Endothelial cell of umbilical vein (primary cell): ENCODE measurements at regions not wholly inside any gene's neighbourhood (a gene's known extent, or its start where the extent isn't known, plus 50 kb on each side); places are given as distances from the start of the nearest gene placed in this dataset.

Experiments used
- BruUV-seq: library from RNA; stranded (reverse); fragments of 400-500 nt; replicated peaks from 2 replicates; lab custom pipeline; 2021; lab: Mats Ljungman, UMichigan
- CTCF ChIA-PET: fragments of 300-600, 350-600 bp; sonication (Branson Sonifier 250); formaldehyde crosslinking; loops from one replicate; lab custom pipeline; 2021; ENCODE audit warnings: antibody characterized with exemption, inconsistent platforms; lab: Charles Lee
- POLR2A ChIA-PET: fragments of 300-600, 350-600 bp; sonication (Branson Sonifier 250); formaldehyde crosslinking; loops from one replicate; lab custom pipeline; 2021; ENCODE audit warnings: antibody characterized with exemption, inconsistent platforms; lab: Charles Lee
- DNase-seq: peaks from one replicate; pipeline ENCODE4 v3.0.0-alpha.2; 2011; ENCODE audit warnings: low read depth, low spot score
- FAIRE-seq: peaks from 2 replicates; lab custom pipeline; 2011; peaks lifted over from hg19 to GRCh38; lab: Jason Lieb, UNC
- H2AFZ ChIP-seq: 2 replicates; pipeline ENCODE4 v1.6.0; 2012; ENCODE audit warnings: low read depth, low read length, control low read depth, inconsistent platforms
- H3K27ac ChIP-seq: 2 replicates; pipeline ENCODE4 v1.5.1; 2011; ENCODE audit warnings: low read depth, mild to moderate bottlenecking, control low read depth, low read length, moderate library complexity; ENCODE audit not compliant: insufficient read depth
- H3K27me3 ChIP-seq, 2 experiments: 2 replicates each; pipeline versions ENCODE4 v1.6.0 to v1.6.1; 2011; ENCODE audit warnings: low read length in 2 of 2, mixed read lengths in 1 of 2; ENCODE audit not compliant: control insufficient read depth in 2 of 2, insufficient read depth in 2 of 2
- H3K36me3 ChIP-seq, 2 experiments: 2 replicates in 1 of 2; 3 replicates in 1 of 2; pipeline ENCODE4 v1.5.1; 2011; ENCODE audit warnings: low read length in 2 of 2, mild to moderate bottlenecking in 1 of 2, moderate library complexity in 1 of 2; ENCODE audit not compliant: control insufficient read depth in 2 of 2, insufficient read depth in 2 of 2; ENCODE audit errors: extremely low read depth in 1 of 2
- H3K4me1 ChIP-seq: 3 replicates; pipeline ENCODE4 v1.5.1; 2011; ENCODE audit warnings: mild to moderate bottlenecking, low read length; ENCODE audit not compliant: control insufficient read depth, insufficient read depth; ENCODE audit errors: extremely low read depth
- H3K4me2 ChIP-seq: 2 replicates; pipeline ENCODE4 v1.6.1; 2011; ENCODE audit warnings: low read length, control low read depth, mixed read lengths; ENCODE audit not compliant: insufficient read depth
- H3K4me3 ChIP-seq, 3 experiments: fragments of 200-600 bp in 1 of 3; sonication (generic), shearing (Covaris generic) in 1 of 3; replicated peaks in 1 of 3; 2 replicates each; pipeline ENCODE4 v1.5.1; 2011 to 2016; ENCODE audit warnings: control low read depth in 3 of 3, low read length in 3 of 3, mild to moderate bottlenecking in 2 of 3, inconsistent platforms in 1 of 3, low read depth in 1 of 3, moderate library complexity in 1 of 3; ENCODE audit not compliant: insufficient read depth in 1 of 3
- H3K79me2 ChIP-seq: 2 replicates; pipeline ENCODE4 v1.6.0; 2012; ENCODE audit warnings: low read length, inconsistent platforms; ENCODE audit not compliant: control insufficient read depth, insufficient read depth
- H3K9ac ChIP-seq: replicated peaks from 2 replicates; pipeline ENCODE3; 2011; ENCODE audit warnings: low read length, control low read depth; ENCODE audit not compliant: insufficient read depth; ENCODE audit errors: extremely low read depth
- H3K9me1 ChIP-seq: replicated peaks from 3 replicates; pipeline ENCODE4 v1.6.0; 2011; ENCODE audit warnings: mild to moderate bottlenecking, low read length; ENCODE audit not compliant: control insufficient read depth, insufficient read depth; ENCODE audit errors: extremely low read depth
- H3K9me3 ChIP-seq: replicated peaks from 2 replicates; pipeline ENCODE4 v1.5.1; 2012; ENCODE audit warnings: low read length, inconsistent platforms; ENCODE audit not compliant: control insufficient read depth, insufficient read depth
- H4K20me1 ChIP-seq: replicated peaks from 2 replicates; pipeline ENCODE3; 2011; ENCODE audit warnings: mild to moderate bottlenecking, low read length; ENCODE audit not compliant: control insufficient read depth, insufficient read depth; ENCODE audit errors: extremely low read depth
- EZH2 ChIP-seq: IDR thresholded peaks from 2 replicates; pipeline ENCODE4 v1.6.1; 2012; ENCODE audit warnings: borderline replicate concordance, low read depth, mild to moderate bottlenecking, moderate library complexity, low read length, inconsistent platforms; ENCODE audit not compliant: severe bottlenecking
- FOS ChIP-seq: IDR thresholded peaks from 2 replicates; pipeline ENCODE4 v1.6.1; 2011; ENCODE audit warnings: mild to moderate bottlenecking, low read length, moderate library complexity, borderline replicate concordance; ENCODE audit not compliant: insufficient read depth
- GATA2 ChIP-seq: IDR thresholded peaks from 2 replicates; pipeline ENCODE4 v1.7.0; 2011; ENCODE audit warnings: low read depth, mild to moderate bottlenecking, moderate library complexity, mixed read lengths, low read length; ENCODE audit not compliant: insufficient read length, insufficient read depth
- JUN ChIP-seq: IDR thresholded peaks from 2 replicates; pipeline ENCODE4 v1.6.1; 2011; ENCODE audit warnings: borderline replicate concordance, low read depth; ENCODE audit not compliant: insufficient read length, insufficient read depth
- MYC ChIP-seq: IDR thresholded peaks from one replicate; pipeline ENCODE4 v1.6.1; 2011; ENCODE audit warnings: mild to moderate bottlenecking, low read depth, low read length
- POLR2A ChIP-seq: IDR thresholded peaks from 2 replicates; pipeline ENCODE4 v1.6.1; 2012; ENCODE audit warnings: low read depth, mild to moderate bottlenecking, control low read depth, low read length
- POLR2AphosphoS5 ChIP-seq: IDR thresholded peaks from 2 replicates; pipeline ENCODE4 v1.6.1; 2012; ENCODE audit warnings: low read depth, mild to moderate bottlenecking, control low read depth, low read length, moderate library complexity; ENCODE audit not compliant: insufficient read depth
- dilution Hi-C: fragments of 300-500 bp; cut with MboI; formaldehyde crosslinking; loops from one replicate; pipeline ENCODE4 v1.15.0; 2019; ENCODE audit warnings: low sequenced_read_pairs; ENCODE audit not compliant: extremely low pct_ligation_motif_present
- intact Hi-C: fragments of 100-400 bp; cut with micrococcal nuclease; formaldehyde crosslinking; loops from one replicate; pipeline ENCODE4 v1.10.0; 2022
- TF ChIP-seq, protein P1 (sequence below): IDR thresholded peaks from 2 replicates; pipeline ENCODE4 v1.6.1; 2011; ENCODE audit not compliant: insufficient read depth, insufficient read length
- TF ChIP-seq, protein P2 (sequence below), 2 donors: IDR thresholded peaks; 1 replicate in 1 of 2; 2 replicates in 1 of 2; pipeline ENCODE4 v1.5.1; 2011; ENCODE audit warnings: low read length in 2 of 2, mild to moderate bottlenecking in 2 of 2, moderate library complexity in 2 of 2, control low read depth in 1 of 2, inconsistent platforms in 1 of 2, low read depth in 1 of 2; ENCODE audit not compliant: insufficient read depth in 1 of 2; ENCODE audit errors: extremely low read depth in 1 of 2

DNA sequence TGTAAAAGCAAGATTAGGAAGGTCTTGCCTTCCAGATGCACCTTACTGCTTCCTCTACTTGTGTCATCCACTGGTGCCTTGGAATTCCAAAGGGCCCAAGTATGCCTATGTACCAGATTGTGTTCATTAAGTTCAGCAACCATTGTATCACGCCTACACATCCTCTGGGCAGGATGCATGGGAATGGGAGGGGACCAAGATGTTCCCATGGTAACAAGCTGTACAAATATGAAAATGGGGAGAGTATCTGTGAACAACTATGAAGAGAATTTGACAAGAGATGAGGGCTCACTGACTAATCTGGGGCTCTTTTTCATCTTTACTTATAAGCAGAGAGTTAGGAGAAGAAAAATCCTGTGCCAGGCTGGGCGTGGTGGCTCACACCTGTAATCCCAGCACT, 137.8 kb upstream of the MAP1B start:
- H3K27me3 ChIP-seq = peaks cover 13 to 37% of the 10 kb centered on the region in 2 experiments
- H3K4me3 ChIP-seq = no peak overlapping the region
- no peak overlapping the region for H3K9ac ChIP-seq
- no peaks in the 10 kb centered on the region for H3K36me3 ChIP-seq
- no TSS peak for BruUV-seq
- CTCF ChIA-PET = interaction anchor here (1.0 kb wide), 1 partner anchor 10 kb away, joined by 3 read pairs; no protein-coding TSS in a partner anchor
- dilution Hi-C loops (no loop called here), intact Hi-C loops (no loop called here)
- no peaks in the 10 kb centered on the region for H3K79me2 ChIP-seq
- FAIRE-seq (no peak), DNase-seq (no peak)
- no peaks in the 10 kb centered on the region for H3K9me3 ChIP-seq
- no peak overlapping the region for H3K27ac ChIP-seq
- H3K4me1 ChIP-seq = no peaks in the 10 kb centered on the region
- no peaks in the 10 kb centered on the region for H4K20me1 ChIP-seq
- H3K4me2 ChIP-seq = no peak overlapping the region
- no peak overlapping the region for H2AFZ ChIP-seq
- POLR2A ChIA-PET = no interaction called here
- H3K9me1 ChIP-seq = no peaks in the 10 kb centered on the region
- TF ChIP-seq, protein P1, sequence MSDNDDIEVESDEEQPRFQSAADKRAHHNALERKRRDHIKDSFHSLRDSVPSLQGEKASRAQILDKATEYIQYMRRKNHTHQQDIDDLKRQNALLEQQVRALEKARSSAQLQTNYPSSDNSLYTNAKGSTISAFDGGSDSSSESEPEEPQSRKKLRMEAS = no peak
- no peak for TF ChIP-seq FOS
- no peak for TF ChIP-seq POLR2AphosphoS5
- no peak for TF ChIP-seq POLR2A
- no peak for TF ChIP-seq JUN
- TF ChIP-seq GATA2 = no peak
- TF ChIP-seq MYC = no peak
- no peak for TF ChIP-seq EZH2
- TF ChIP-seq, protein P2, sequence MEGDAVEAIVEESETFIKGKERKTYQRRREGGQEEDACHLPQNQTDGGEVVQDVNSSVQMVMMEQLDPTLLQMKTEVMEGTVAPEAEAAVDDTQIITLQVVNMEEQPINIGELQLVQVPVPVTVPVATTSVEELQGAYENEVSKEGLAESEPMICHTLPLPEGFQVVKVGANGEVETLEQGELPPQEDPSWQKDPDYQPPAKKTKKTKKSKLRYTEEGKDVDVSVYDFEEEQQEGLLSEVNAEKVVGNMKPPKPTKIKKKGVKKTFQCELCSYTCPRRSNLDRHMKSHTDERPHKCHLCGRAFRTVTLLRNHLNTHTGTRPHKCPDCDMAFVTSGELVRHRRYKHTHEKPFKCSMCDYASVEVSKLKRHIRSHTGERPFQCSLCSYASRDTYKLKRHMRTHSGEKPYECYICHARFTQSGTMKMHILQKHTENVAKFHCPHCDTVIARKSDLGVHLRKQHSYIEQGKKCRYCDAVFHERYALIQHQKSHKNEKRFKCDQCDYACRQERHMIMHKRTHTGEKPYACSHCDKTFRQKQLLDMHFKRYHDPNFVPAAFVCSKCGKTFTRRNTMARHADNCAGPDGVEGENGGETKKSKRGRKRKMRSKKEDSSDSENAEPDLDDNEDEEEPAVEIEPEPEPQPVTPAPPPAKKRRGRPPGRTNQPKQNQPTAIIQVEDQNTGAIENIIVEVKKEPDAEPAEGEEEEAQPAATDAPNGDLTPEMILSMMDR (IDR thresholded peaks at IDR 0.05; ENCODE audit: extremely low read depth in 1 of 2, insufficient read depth in 1 of 2, low read depth in 1 of 2, low read length in 2 of 2) = no peak
